Neutrophil (primary cell): ENCODE measurements at regions not wholly inside any gene's neighbourhood (a gene's known extent, or its start where the extent isn't known, plus 50 kb on each side); places are given as distances from the start of the nearest gene placed in this dataset.

Experiments used
- H3K27ac ChIP-seq: fragments of 200-600 bp; sonication (generic); 2 replicates; pipeline ENCODE4 v1.5.1; 2016; ENCODE audit warnings: mild to moderate bottlenecking, moderate library complexity
- H3K27me3 ChIP-seq: fragments of 200-600 bp; sonication (generic); 2 replicates; pipeline ENCODE4 v1.6.0; 2016; ENCODE audit warnings: mild to moderate bottlenecking
- H3K36me3 ChIP-seq: fragments of 200-600 bp; sonication (generic); 2 replicates; pipeline ENCODE4 v1.5.1; 2017
- H3K4me1 ChIP-seq, 2 experiments: fragments of 200-600 bp in 1 of 2; sonication (generic) in 1 of 2; 1 replicate in 1 of 2; 2 replicates in 1 of 2; pipeline versions ENCODE4 v1.5.1 to v1.6.1; 2013 to 2016; ENCODE audit warnings: low read depth in 1 of 2, low read length in 1 of 2, mild to moderate bottlenecking in 1 of 2, moderate library complexity in 1 of 2; ENCODE audit not compliant: control insufficient read depth in 1 of 2, insufficient read depth in 1 of 2
- H3K4me3 ChIP-seq, 2 experiments: fragments of 200-600 bp in 1 of 2; sonication (generic) in 1 of 2; 1 replicate in 1 of 2; 2 replicates in 1 of 2; pipeline ENCODE4 v1.5.1; 2013 to 2016; ENCODE audit warnings: low read depth in 1 of 2, low read length in 1 of 2, mild to moderate bottlenecking in 1 of 2, moderate library complexity in 1 of 2
- H3K9me3 ChIP-seq: fragments of 200-600 bp; sonication (generic); 2 replicates; pipeline ENCODE4 v1.5.1; 2016
- TF ChIP-seq, protein P1 (sequence below): fragments of 200-600 bp; sonication (generic); IDR thresholded peaks from 2 replicates; pipeline ENCODE4 v1.5.1; 2016; ENCODE audit warnings: antibody characterized with exemption

DNA sequence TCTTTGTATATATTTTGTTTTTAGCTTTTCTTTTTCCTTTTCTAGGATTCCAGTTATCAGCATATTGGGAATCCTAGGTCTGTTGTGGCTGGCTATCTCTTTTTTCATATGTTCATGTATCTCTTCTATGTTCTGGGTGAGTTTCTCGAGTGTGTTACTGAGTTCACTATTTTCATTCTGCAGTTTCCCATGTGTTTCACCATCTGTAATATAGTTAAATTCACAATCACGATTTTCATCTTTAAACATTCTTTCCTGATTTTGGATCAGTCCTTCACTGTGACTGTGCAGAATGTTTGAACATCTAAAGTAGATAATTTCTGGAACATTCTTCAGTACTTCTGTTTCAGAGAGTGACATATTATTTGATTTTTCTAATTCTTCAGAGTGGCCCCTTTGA, 862.1 kb downstream of the OLFM4 start:
- no peak overlapping the region for H3K27ac ChIP-seq
- H3K36me3 ChIP-seq, result no peaks in the 10 kb centered on the region
- H3K9me3 ChIP-seq, result no peaks in the 10 kb centered on the region
- TF ChIP-seq, protein P1, sequence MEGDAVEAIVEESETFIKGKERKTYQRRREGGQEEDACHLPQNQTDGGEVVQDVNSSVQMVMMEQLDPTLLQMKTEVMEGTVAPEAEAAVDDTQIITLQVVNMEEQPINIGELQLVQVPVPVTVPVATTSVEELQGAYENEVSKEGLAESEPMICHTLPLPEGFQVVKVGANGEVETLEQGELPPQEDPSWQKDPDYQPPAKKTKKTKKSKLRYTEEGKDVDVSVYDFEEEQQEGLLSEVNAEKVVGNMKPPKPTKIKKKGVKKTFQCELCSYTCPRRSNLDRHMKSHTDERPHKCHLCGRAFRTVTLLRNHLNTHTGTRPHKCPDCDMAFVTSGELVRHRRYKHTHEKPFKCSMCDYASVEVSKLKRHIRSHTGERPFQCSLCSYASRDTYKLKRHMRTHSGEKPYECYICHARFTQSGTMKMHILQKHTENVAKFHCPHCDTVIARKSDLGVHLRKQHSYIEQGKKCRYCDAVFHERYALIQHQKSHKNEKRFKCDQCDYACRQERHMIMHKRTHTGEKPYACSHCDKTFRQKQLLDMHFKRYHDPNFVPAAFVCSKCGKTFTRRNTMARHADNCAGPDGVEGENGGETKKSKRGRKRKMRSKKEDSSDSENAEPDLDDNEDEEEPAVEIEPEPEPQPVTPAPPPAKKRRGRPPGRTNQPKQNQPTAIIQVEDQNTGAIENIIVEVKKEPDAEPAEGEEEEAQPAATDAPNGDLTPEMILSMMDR, result no peak
- no peaks in the 10 kb centered on the region for H3K4me1 ChIP-seq
- no peaks in the 10 kb centered on the region for H3K27me3 ChIP-seq
- H3K4me3 ChIP-seq, result no peak overlapping the region

DNA sequence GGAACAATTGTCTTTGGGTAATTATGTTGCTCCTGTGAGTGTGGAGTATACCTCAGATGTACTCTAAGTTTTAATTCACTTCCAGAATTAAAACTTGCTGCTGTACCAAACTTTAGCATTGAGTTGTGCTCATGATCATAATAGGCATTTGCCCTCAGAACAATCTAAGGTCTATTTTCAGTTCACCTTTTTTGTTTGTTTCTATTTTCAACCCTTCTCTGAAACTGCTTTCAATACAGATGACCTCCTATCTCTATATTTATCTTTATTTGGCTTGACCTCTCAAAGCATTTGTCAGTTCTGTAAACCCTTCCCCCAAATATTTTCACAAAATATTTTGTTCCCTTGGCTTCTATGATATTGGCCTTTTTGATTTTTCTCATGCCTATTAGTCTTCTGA, 873.0 kb downstream of the OLFM4 start:
- Histone ChIP-seq H3K4me1 (no peaks in the 10 kb centered on the region), H3K4me3 (no peak overlapping the region), H3K9me3 (no peaks in the 10 kb centered on the region), H3K27ac (no peak overlapping the region), H3K27me3 (no peaks in the 10 kb centered on the region), H3K36me3 (no peaks in the 10 kb centered on the region)
- TF ChIP-seq, protein P1, result no peak

DNA sequence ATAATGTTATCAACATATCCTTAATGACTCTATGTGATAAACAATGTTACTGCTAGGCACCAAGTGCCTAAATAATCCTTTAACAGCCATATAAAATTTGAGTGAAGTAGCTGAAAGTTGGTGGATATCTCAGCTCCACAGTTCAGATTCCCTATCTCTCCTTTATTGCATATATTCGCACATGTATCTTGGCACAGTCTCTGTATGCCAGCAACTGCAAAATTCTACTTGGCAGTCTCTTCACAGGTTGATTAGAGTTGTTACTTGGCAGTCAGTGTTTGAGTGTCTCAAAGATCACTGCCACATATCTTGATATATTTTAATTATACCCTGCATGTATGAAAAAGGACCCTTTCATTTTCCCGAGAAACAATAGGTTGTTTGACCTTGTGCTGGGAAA, 879.3 kb downstream of the OLFM4 start:
- TF ChIP-seq, protein P1, result no peak
- no peaks in the 10 kb centered on the region for H3K4me1 ChIP-seq
- no peaks in the 10 kb centered on the region for H3K9me3 ChIP-seq
- no peak overlapping the region for H3K4me3 ChIP-seq
- H3K36me3 ChIP-seq, result no peaks in the 10 kb centered on the region
- H3K27me3 ChIP-seq, result no peaks in the 10 kb centered on the region
- no peak overlapping the region for H3K27ac ChIP-seq

DNA sequence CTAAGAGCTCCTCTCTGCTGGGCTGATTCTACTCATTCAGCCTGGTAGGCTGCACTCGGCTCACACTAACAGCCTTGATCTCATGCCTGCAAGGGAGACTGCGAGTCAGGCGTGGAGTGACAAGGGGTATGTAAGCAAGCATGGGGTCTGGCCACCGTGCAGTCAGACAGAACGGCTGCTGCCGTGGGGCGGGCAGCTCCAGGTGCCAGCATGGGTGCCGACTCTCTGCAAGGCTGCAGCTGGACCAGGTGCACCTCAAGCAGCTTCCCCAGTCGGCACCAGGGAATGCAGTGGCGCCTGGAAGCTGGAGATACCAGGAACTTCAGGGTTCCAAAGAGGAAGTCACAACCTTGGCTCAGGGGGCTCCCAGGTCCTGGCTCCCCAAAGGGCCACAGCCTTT, 892.3 kb downstream of the OLFM4 start:
- Histone ChIP-seq H3K27ac (no peak overlapping the region), H3K4me1 (no peaks in the 10 kb centered on the region), H3K36me3 (no peaks in the 10 kb centered on the region), H3K4me3 (no peak overlapping the region), H3K9me3 (no peaks in the 10 kb centered on the region), H3K27me3 (no peaks in the 10 kb centered on the region)
- TF ChIP-seq, protein P1, result no peak

DNA sequence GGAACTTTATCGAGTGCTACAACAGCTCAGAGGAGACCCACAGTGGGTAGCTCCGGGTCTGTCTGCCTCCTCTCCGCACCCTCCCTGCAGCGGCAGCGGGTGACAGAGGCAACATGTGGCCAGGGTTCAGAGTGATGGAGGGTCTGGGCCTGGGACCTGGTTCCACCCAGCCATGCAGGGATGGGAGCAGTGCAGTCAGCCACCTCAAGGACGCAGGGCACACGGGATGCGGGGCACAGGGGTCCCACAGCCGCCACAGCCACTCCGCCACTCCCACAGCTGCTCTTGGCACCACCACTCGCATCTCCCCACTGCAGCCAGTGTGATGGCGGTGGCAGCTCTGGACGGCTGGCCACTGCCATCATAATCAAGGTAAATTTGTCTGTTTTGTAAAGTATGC, 892.9 kb downstream of the OLFM4 start:
- H3K36me3 ChIP-seq, result no peaks in the 10 kb centered on the region
- no peaks in the 10 kb centered on the region for H3K27me3 ChIP-seq
- H3K27ac ChIP-seq, result no peak overlapping the region
- TF ChIP-seq, protein P1, result no peak
- no peaks in the 10 kb centered on the region for H3K4me1 ChIP-seq
- H3K4me3 ChIP-seq, result no peak overlapping the region
- no peaks in the 10 kb centered on the region for H3K9me3 ChIP-seq

DNA sequence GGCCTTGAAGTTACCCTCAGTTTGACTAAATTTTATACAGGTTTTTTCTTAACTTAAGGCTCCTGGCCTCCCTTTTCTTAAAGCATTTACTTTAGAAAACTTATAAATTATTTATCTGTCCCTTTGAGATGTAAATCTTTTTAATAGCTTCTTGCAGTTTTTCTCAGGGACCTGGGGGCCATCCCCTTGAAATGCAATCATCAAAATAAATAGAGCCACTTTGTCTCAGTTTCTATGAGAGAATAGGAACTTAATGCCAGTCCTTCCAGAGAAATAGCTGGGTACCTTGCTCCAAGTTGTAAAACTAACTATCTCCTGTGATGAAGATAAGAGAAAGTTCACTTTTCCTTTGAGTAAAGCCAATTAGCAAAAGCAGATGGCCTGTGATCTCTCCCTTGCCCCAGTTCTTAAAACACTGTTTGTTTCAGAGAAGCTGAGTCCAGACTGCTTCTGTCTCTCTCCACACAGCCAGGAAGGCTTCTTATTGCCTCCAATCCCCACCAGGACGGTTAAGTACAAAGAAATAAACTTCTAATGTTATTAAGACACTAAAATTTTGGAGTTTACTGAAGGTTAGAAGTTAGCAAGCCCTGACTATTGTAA, 913.1 kb downstream of the OLFM4 start:
- no peak overlapping the region for H3K27ac ChIP-seq
- H3K4me3 ChIP-seq, result no peak overlapping the region
- no peaks in the 10 kb centered on the region for H3K36me3 ChIP-seq
- TF ChIP-seq, protein P1, result no peak
- no peaks in the 10 kb centered on the region for H3K9me3 ChIP-seq
- H3K27me3 ChIP-seq, result no peaks in the 10 kb centered on the region
- H3K4me1 ChIP-seq, result no peaks in the 10 kb centered on the region
